ENCODE measurements at regions not wholly inside any gene's neighbourhood (a gene's known extent, or its start where the extent isn't known, plus 50 kb on each side); places are given as distances from the start of the nearest gene placed in this dataset.

DNA sequence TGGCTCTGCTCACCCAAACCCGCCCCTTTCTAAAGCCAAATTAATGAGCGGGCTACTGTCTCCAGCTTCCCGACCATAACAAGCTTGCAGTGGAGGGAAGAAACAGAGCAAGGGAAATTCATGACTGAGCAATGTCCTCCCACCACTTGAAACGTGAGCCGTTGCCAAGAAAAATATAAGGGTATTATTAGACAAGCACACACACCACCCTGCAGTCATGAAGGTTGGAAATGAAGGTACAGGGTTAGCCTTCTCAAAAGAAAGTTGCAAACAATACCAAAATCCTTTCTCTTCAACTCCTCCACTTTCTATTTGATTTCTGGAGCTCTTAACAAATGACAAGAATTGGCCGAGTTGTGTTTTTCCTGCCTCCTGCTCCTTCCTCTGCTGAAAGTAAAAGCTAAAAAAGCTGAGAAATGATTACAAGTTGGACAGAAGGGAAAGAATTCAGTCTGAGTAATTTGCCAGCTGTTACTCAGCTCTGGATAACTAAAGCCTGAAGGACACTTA, 151.1 kb upstream of the B3GAT2 start:
- POLR2A ChIA-PET: no interaction called here
- Mint-ChIP-seq H3K36me3 (ENCODE audit: low read depth) (no peaks in the 10 kb centered on the region), H3K27me3 (peaks cover 5% of the 10 kb centered on the region), H3K27ac (no peak overlapping the region), H3K9me3 (no peaks in the 10 kb centered on the region), H3K4me1 (no peaks in the 10 kb centered on the region), H3K4me3 (no peak overlapping the region)
- no peak for DNase-seq
- CTCF ChIA-PET: no interaction called here

DNA sequence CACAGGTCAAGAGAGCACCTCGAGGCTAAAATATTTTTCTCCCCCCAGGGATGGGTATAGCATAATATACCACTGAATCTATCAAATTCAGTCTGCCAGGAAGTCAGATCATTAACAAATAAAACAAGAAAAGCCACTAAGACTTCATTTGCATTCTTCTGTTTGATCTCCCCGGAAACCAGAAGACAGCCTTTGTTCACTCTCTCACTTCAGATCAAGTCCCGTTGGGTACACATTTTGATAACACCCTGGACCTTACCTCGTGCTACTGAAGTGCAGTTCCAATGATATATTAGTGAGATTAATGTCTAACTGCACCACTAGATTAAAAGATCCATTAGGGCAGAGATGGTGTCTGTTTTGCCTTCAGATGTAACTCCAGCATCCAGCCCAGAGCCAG, 157.7 kb upstream of the B3GAT2 start:
- H3K4me1 Mint-ChIP-seq: no peaks in the 10 kb centered on the region
- H3K4me3 Mint-ChIP-seq: no peak overlapping the region
- H3K27me3 Mint-ChIP-seq: peaks cover 2% of the 10 kb centered on the region
- no peaks in the 10 kb centered on the region for H3K36me3 Mint-ChIP-seq (ENCODE audit: low read depth)
- POLR2A ChIA-PET: no interaction called here
- CTCF ChIA-PET: no interaction called here
- H3K9me3 Mint-ChIP-seq: no peaks in the 10 kb centered on the region
- DNase-seq: no peak
- no peak overlapping the region for H3K27ac Mint-ChIP-seq

GRCh38 chr6:71114986-71115385, 158.1 kb upstream of the B3GAT2 start:
- CTCF ChIA-PET: no interaction called here
- no peak overlapping the region for H3K27ac Mint-ChIP-seq
- H3K4me3 Mint-ChIP-seq: no peak overlapping the region
- peaks cover 5% of the 10 kb centered on the region for H3K27me3 Mint-ChIP-seq
- POLR2A ChIA-PET: no interaction called here
- H3K9me3 Mint-ChIP-seq: no peaks in the 10 kb centered on the region
- no peaks in the 10 kb centered on the region for H3K4me1 Mint-ChIP-seq
- H3K36me3 Mint-ChIP-seq (ENCODE audit: low read depth): no peaks in the 10 kb centered on the region
- no peak for DNase-seq

DNA sequence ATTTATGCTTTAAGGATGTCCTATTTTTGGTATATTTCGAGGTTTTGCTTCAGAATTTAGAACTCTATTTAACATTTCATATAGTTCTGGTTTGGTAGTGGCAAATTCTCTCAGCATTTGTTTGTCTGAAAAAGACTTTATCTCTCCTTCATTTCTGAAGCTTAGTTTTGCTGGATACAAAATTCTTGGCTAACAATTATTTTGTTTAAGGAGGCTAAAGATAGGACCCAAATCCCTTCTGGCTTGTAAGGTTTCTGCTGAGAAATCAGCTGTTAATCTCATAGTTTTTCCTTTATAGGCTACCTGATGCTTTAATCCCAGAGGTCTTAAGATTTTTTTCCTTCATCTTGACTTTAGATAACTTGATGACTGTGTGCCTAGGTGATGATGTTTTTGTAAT, 162.7 kb upstream of the B3GAT2 start:
- H3K27ac Mint-ChIP-seq: no peak overlapping the region
- CTCF ChIA-PET: no interaction called here
- H3K27me3 Mint-ChIP-seq: peaks cover 3% of the 10 kb centered on the region
- no peak for DNase-seq
- H3K4me1 Mint-ChIP-seq: no peaks in the 10 kb centered on the region
- H3K4me3 Mint-ChIP-seq: no peak overlapping the region
- POLR2A ChIA-PET: no interaction called here
- no peaks in the 10 kb centered on the region for H3K9me3 Mint-ChIP-seq
- no peaks in the 10 kb centered on the region for H3K36me3 Mint-ChIP-seq (ENCODE audit: low read depth)

- POLR2A ChIA-PET: no interaction called here
- CTCF ChIA-PET: no interaction called here
- H3K27me3 Mint-ChIP-seq: peaks cover 3% of the 10 kb centered on the region
These were observed 165.6 kb upstream of the OGFRL1 start for GRCh38 chr6:71123051-71123450.

GRCh38 chr6:71124340-71124739, 164.3 kb upstream of the OGFRL1 start:
- Mint-ChIP-seq H3K9me3 (no peaks in the 10 kb centered on the region), H3K27me3 (peaks cover 3% of the 10 kb centered on the region), H3K4me3 (no peak overlapping the region), H3K36me3 (ENCODE audit: low read depth) (no peaks in the 10 kb centered on the region), H3K4me1 (no peaks in the 10 kb centered on the region), H3K27ac (no peak overlapping the region)
- POLR2A ChIA-PET: no interaction called here
- CTCF ChIA-PET: no interaction called here
- DNase-seq: no peak

More at GRCh38 chr6:71123051-71123450, 165.6 kb upstream of the OGFRL1 start:
- H3K4me3 Mint-ChIP-seq: no peak overlapping the region
- no peaks in the 10 kb centered on the region for H3K36me3 Mint-ChIP-seq (ENCODE audit: low read depth)
- H3K9me3 Mint-ChIP-seq: no peaks in the 10 kb centered on the region
- no peak for DNase-seq
- no peak overlapping the region for H3K27ac Mint-ChIP-seq
- H3K4me1 Mint-ChIP-seq: no peaks in the 10 kb centered on the region

DNA sequence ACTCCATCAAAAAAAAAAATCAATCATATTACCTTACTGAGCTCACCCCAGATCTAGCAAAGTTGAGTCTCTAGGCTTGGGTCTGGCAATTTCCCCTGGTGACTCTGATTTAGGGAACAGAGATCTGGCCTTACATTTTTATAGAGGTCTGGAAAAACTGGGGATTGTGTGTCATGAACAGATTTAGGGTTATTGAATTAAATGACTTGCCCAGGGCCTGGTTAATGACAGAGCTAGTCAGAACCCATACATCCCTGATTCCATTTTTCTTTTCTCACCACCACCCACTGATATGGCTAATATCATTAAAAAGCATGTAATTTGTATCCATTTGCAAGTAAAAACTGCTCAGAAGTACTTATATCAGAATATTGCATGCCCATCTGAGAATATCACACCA, 163.4 kb upstream of the OGFRL1 start:
- Mint-ChIP-seq H3K4me3 (no peak overlapping the region), H3K9me3 (no peaks in the 10 kb centered on the region), H3K27ac (no peak overlapping the region), H3K27me3 (no peaks in the 10 kb centered on the region), H3K4me1 (no peaks in the 10 kb centered on the region), H3K36me3 (ENCODE audit: low read depth) (no peaks in the 10 kb centered on the region)
- no peak for DNase-seq
- ChIA-PET CTCF (no interaction called here), POLR2A (no interaction called here)

DNA sequence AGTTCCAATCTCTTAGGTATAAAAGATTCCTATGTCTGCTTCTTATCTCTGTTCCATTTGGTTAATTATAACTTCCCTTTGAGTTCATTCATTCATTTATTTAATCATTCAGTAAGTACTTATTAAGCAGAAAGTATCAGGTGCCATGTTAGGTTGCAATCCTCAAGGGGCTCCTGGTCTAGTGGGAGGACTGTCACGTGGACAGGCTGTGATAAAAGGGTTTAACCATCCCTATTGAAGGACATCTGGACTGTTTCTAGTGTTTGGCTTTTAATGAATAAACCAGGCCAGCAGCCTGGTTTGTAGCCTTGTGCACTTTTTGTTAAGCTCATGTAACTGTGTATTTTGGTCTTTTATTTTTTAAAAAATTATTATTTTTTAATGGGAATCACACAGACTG, 162.1 kb upstream of the OGFRL1 start:
- Mint-ChIP-seq H3K36me3 (ENCODE audit: low read depth) (no peaks in the 10 kb centered on the region), H3K27ac (no peak overlapping the region), H3K4me1 (no peaks in the 10 kb centered on the region), H3K4me3 (no peak overlapping the region), H3K27me3 (no peaks in the 10 kb centered on the region), H3K9me3 (no peaks in the 10 kb centered on the region)
- CTCF ChIA-PET: no interaction called here
- POLR2A ChIA-PET: no interaction called here
- no peak for DNase-seq

GRCh38 chr6:71127374-71127773, 161.2 kb upstream of the OGFRL1 start:
- ChIA-PET CTCF (no interaction called here), POLR2A (no interaction called here)
- no peaks in the 10 kb centered on the region for H3K27me3 Mint-ChIP-seq
- no peak overlapping the region for H3K4me3 Mint-ChIP-seq
- H3K4me1 Mint-ChIP-seq: no peaks in the 10 kb centered on the region
- H3K27ac Mint-ChIP-seq: no peak overlapping the region
- no peaks in the 10 kb centered on the region for H3K36me3 Mint-ChIP-seq (ENCODE audit: low read depth)
- no peak for DNase-seq
- H3K9me3 Mint-ChIP-seq: no peaks in the 10 kb centered on the region

- H3K4me1 Mint-ChIP-seq: no peaks in the 10 kb centered on the region
- no peaks in the 10 kb centered on the region for H3K9me3 Mint-ChIP-seq
- H3K4me3 Mint-ChIP-seq: no peak overlapping the region
- no peaks in the 10 kb centered on the region for H3K36me3 Mint-ChIP-seq (ENCODE audit: low read depth)
- DNase-seq: no peak
- no peaks in the 10 kb centered on the region for H3K27me3 Mint-ChIP-seq
- CTCF ChIA-PET: no interaction called here
- POLR2A ChIA-PET: no interaction called here
- H3K27ac Mint-ChIP-seq: no peak overlapping the region
These were observed 158.3 kb upstream of the OGFRL1 start for GRCh38 chr6:71130277-71130676.

GRCh38 chr6:71134929-71135642, 153.5 kb upstream of the OGFRL1 start:
- Mint-ChIP-seq H3K27me3 (no peaks in the 10 kb centered on the region), H3K4me1 (no peaks in the 10 kb centered on the region), H3K9me3 (no peaks in the 10 kb centered on the region), H3K27ac (no peak overlapping the region), H3K4me3 (no peak overlapping the region), H3K36me3 (ENCODE audit: low read depth) (no peaks in the 10 kb centered on the region)
- no peak for DNase-seq
- POLR2A ChIA-PET: no interaction called here
- CTCF ChIA-PET: no interaction called here

GRCh38 chr6:71137973-71138372, 150.6 kb upstream of the OGFRL1 start:
- H3K36me3 Mint-ChIP-seq (ENCODE audit: low read depth): no peaks in the 10 kb centered on the region
- H3K4me3 Mint-ChIP-seq: no peak overlapping the region
- DNase-seq: no peak
- CTCF ChIA-PET: no interaction called here
- H3K4me1 Mint-ChIP-seq: no peaks in the 10 kb centered on the region
- POLR2A ChIA-PET: no interaction called here
- H3K27me3 Mint-ChIP-seq: no peaks in the 10 kb centered on the region
- no peak overlapping the region for H3K27ac Mint-ChIP-seq
- no peaks in the 10 kb centered on the region for H3K9me3 Mint-ChIP-seq

GRCh38 chr6:71138376-71138775, 150.2 kb upstream of the OGFRL1 start:
- ChIA-PET POLR2A (no interaction called here), CTCF (no interaction called here)
- Mint-ChIP-seq H3K36me3 (ENCODE audit: low read depth) (no peaks in the 10 kb centered on the region), H3K9me3 (no peaks in the 10 kb centered on the region), H3K27me3 (no peaks in the 10 kb centered on the region), H3K4me3 (no peak overlapping the region), H3K4me1 (no peaks in the 10 kb centered on the region), H3K27ac (no peak overlapping the region)
- no peak for DNase-seq

DNA sequence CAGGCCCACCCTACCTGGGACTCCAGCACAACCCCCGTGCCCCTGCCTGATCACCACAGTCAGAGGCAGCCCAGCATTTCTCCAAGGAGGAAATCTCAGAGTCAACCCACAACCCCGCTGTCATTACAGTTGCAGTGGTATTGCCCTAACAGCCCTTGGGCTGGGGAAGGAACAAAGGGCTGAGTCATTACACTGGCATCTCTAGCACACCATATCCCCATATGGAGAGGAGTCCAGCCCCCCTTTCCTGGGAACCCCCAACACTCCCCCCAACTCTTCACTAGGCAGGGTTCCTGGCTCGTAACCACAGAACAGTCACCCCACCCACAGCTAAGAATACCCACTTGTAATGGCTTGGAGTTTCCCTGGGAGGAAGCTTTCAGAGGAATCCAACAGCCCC, 149.4 kb upstream of the OGFRL1 start:
- CTCF ChIA-PET: no interaction called here
- H3K4me3 Mint-ChIP-seq: no peak overlapping the region
- H3K27ac Mint-ChIP-seq: no peak overlapping the region
- no peaks in the 10 kb centered on the region for H3K9me3 Mint-ChIP-seq
- no peak for DNase-seq
- H3K36me3 Mint-ChIP-seq (ENCODE audit: low read depth): no peaks in the 10 kb centered on the region
- no peaks in the 10 kb centered on the region for H3K27me3 Mint-ChIP-seq
- no peaks in the 10 kb centered on the region for H3K4me1 Mint-ChIP-seq
- POLR2A ChIA-PET: no interaction called here

Data from activated CD4-positive, alpha-beta T cell treated with anti-CD3 and anti-CD28 coated beads, Interleukin-2, amount 10 ng/mL, durations not matched to agents 7 days and 5 days (primary cell).